ENCODE measurements at regions not wholly inside any gene's neighbourhood (a gene's known extent, or its start where the extent isn't known, plus 50 kb on each side); places are given as distances from the start of the nearest gene placed in this dataset.

- TF ChIP-seq POLR2A (IDR thresholded peaks at IDR 0.05): no peak
- TF ChIP-seq POLR2AphosphoS5 (IDR thresholded peaks at IDR 0.05): no peak
Observed at GRCh38 chr11:38927993-38928392, 2330.0 kb upstream of the RAG2 start.
